ENCODE measurements at regions not wholly inside any gene's neighbourhood (a gene's known extent, or its start where the extent isn't known, plus 50 kb on each side); places are given as distances from the start of the nearest gene placed in this dataset.

GRCh38 chr10:81688459-81688858 lies 186.5 kb upstream of the NRG3 start:
- TF ChIP-seq CTCF (IDR thresholded peaks at IDR 0.05) (no peak), POLR2A (IDR thresholded peaks at IDR 0.05) (no peak)

Measured in stomach (tissue), 4 donors.